Hepatocyte (in vitro differentiated cells): ENCODE measurements at regions not wholly inside any gene's neighbourhood (a gene's known extent, or its start where the extent isn't known, plus 50 kb on each side); places are given as distances from the start of the nearest gene placed in this dataset.
"Not testable (repeated sequence)": the region's sequence is repeated elsewhere in the genome, so short reads cannot be mapped to it uniquely, and the experiment has no call there.

Experiments used
- DNase-seq: peaks from one replicate; pipeline ENCODE4 v3.0.0-alpha.2; 2016; ENCODE audit warnings: low spot score
- H2AFZ ChIP-seq: fragments of 200-600 bp; sonication (generic); 2 replicates; pipeline ENCODE4 v1.6.0; 2016; ENCODE audit warnings: antibody characterized with exemption, mild to moderate bottlenecking
- H3K27ac ChIP-seq: fragments of 200-600 bp; sonication (generic); 2 replicates; pipeline ENCODE4 v1.5.1; 2016; ENCODE audit warnings: mild to moderate bottlenecking
- H3K27me3 ChIP-seq: fragments of 200-600 bp; sonication (generic); 2 replicates; pipeline ENCODE4 v1.6.1; 2016
- H3K36me3 ChIP-seq: fragments of 200-600 bp; sonication (generic); replicated peaks from 2 replicates; pipeline ENCODE4 v1.5.1; 2016; ENCODE audit warnings: low read depth; ENCODE audit not compliant: insufficient read depth
- H3K4me1 ChIP-seq: fragments of 200-600 bp; sonication (generic); 2 replicates; pipeline ENCODE4 v1.5.1; 2016; ENCODE audit warnings: mild to moderate bottlenecking, moderate library complexity; ENCODE audit not compliant: insufficient read depth
- H3K4me2 ChIP-seq: fragments of 200-600 bp; sonication (generic); 2 replicates; pipeline ENCODE4 v1.6.0; 2016
- H3K4me3 ChIP-seq: fragments of 200-600 bp; sonication (generic); 2 replicates; pipeline ENCODE4 v1.5.1; 2016; ENCODE audit warnings: mild to moderate bottlenecking
- H3K79me2 ChIP-seq: fragments of 200-600 bp; sonication (generic); 2 replicates; pipeline ENCODE4 v1.6.0; 2017; ENCODE audit warnings: mild to moderate bottlenecking
- H3K9me2 ChIP-seq: fragments of 200-600 bp; sonication (generic); replicated peaks from 2 replicates; pipeline ENCODE4 v1.6.0; 2017; ENCODE audit warnings: mild to moderate bottlenecking; ENCODE audit not compliant: insufficient read depth
- H3K9me3 ChIP-seq: fragments of 200-600 bp; sonication (generic); 2 replicates; pipeline ENCODE4 v1.5.1; 2016; ENCODE audit warnings: low read depth, mild to moderate bottlenecking
- H4K20me1 ChIP-seq: fragments of 200-600 bp; sonication (generic); 2 replicates; pipeline ENCODE4 v1.6.0; 2016; ENCODE audit warnings: mild to moderate bottlenecking; ENCODE audit not compliant: insufficient read depth, poor library complexity, severe bottlenecking
- EZH2 ChIP-seq: fragments of 200-600 bp; sonication (generic); IDR thresholded peaks from 2 replicates; pipeline ENCODE4 v1.6.1; 2016; ENCODE audit warnings: antibody characterized with exemption, mild to moderate bottlenecking, borderline replicate concordance
- EZH2phosphoT487 ChIP-seq: fragments of 200-600 bp; sonication (generic); IDR thresholded peaks from one replicate; pipeline ENCODE4 v1.6.1; 2018; ENCODE audit warnings: antibody characterized with exemption, mild to moderate bottlenecking, low read depth, moderate library complexity; ENCODE audit not compliant: unreplicated experiment, severe bottlenecking
- WGBS: methylation state at CpG from one replicate; pipeline ENCODE4 v1.1.6; 2016; ENCODE audit warnings: low lambda C conversion rate; ENCODE audit errors: missing lambda C conversion rate; 5-methylcytosine and 5-hydroxymethylcytosine counted together
- TF ChIP-seq, protein P1 (sequence below): fragments of 200-600 bp; sonication (generic); IDR thresholded peaks from 2 replicates; pipeline ENCODE4 v1.5.1; 2016; ENCODE audit warnings: antibody characterized with exemption, mild to moderate bottlenecking; ENCODE audit not compliant: poor library complexity

GRCh38 chr13:102530751-102531150, 66.0 kb upstream of the TPP2 start:
- H3K9me3 ChIP-seq, result no peaks in the 10 kb centered on the region
- WGBS, result 94% methylated on average over 2 of the region's 2 CpGs
- no peak overlapping the region for H3K27ac ChIP-seq
- H3K27me3 ChIP-seq, result no peaks in the 10 kb centered on the region
- H2AFZ ChIP-seq, result no peak overlapping the region
- H3K4me1 ChIP-seq, result no peaks in the 10 kb centered on the region
- no peaks in the 10 kb centered on the region for H3K9me2 ChIP-seq
- no peaks in the 10 kb centered on the region for H4K20me1 ChIP-seq
- no peak overlapping the region for H3K4me2 ChIP-seq
- no peaks in the 10 kb centered on the region for H3K36me3 ChIP-seq
- H3K79me2 ChIP-seq, result no peaks in the 10 kb centered on the region
- TF ChIP-seq, protein P1, sequence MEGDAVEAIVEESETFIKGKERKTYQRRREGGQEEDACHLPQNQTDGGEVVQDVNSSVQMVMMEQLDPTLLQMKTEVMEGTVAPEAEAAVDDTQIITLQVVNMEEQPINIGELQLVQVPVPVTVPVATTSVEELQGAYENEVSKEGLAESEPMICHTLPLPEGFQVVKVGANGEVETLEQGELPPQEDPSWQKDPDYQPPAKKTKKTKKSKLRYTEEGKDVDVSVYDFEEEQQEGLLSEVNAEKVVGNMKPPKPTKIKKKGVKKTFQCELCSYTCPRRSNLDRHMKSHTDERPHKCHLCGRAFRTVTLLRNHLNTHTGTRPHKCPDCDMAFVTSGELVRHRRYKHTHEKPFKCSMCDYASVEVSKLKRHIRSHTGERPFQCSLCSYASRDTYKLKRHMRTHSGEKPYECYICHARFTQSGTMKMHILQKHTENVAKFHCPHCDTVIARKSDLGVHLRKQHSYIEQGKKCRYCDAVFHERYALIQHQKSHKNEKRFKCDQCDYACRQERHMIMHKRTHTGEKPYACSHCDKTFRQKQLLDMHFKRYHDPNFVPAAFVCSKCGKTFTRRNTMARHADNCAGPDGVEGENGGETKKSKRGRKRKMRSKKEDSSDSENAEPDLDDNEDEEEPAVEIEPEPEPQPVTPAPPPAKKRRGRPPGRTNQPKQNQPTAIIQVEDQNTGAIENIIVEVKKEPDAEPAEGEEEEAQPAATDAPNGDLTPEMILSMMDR, result no peak
- no peak for TF ChIP-seq EZH2phosphoT487
- no peak for TF ChIP-seq EZH2
- H3K4me3 ChIP-seq, result no peak overlapping the region
- DNase-seq, result no peak

- H2AFZ ChIP-seq, DNase-seq, H3K4me2 ChIP-seq, H3K79me2 ChIP-seq, H3K4me3 ChIP-seq, H3K9me3 ChIP-seq, H3K36me3 ChIP-seq, H3K9me2 ChIP-seq, H3K27me3 ChIP-seq, H3K4me1 ChIP-seq, H3K27ac ChIP-seq, H4K20me1 ChIP-seq: not testable (repeated sequence)
- WGBS, result 92% methylated on average over 8 of the region's 8 CpGs
Measured at GRCh38 chr13:102522251-102522650, 74.5 kb upstream of the TPP2 start.

DNA sequence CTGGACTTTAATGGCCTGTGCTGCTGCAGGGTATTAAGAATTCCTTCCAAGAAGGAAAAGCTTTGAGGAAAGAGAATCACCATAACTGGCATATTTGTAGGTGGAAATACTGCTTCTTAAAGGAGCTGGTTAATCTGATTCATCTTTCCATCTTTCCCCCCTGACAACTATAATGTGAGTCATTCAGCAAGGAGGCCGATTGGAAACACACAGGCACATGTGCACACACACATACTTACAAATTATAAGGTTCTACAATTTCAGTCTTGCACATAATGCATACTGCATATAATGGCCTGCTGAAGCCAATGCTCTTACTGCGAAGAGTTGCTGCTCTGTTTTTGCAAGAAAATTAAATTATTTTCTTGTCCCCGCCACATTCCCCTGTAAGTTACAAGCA, 78.8 kb upstream of the TPP2 start:
- Histone ChIP-seq H3K9me2 (no peaks in the 10 kb centered on the region), H3K4me1 (no peaks in the 10 kb centered on the region), H3K27ac (no peak overlapping the region), H3K4me3 (no peak overlapping the region), H3K4me2 (no peak overlapping the region), H2AFZ (no peak overlapping the region), H4K20me1 (no peaks in the 10 kb centered on the region), H3K27me3 (no peaks in the 10 kb centered on the region), H3K36me3 (no peaks in the 10 kb centered on the region), H3K9me3 (no peaks in the 10 kb centered on the region), H3K79me2 (no peaks in the 10 kb centered on the region)
- DNase-seq, result no peak
- WGBS, result 80% methylated on average over 3 of the region's 3 CpGs
- TF ChIP-seq, protein P1, result no peak
- TF ChIP-seq EZH2phosphoT487 (no peak), EZH2 (no peak)

DNA sequence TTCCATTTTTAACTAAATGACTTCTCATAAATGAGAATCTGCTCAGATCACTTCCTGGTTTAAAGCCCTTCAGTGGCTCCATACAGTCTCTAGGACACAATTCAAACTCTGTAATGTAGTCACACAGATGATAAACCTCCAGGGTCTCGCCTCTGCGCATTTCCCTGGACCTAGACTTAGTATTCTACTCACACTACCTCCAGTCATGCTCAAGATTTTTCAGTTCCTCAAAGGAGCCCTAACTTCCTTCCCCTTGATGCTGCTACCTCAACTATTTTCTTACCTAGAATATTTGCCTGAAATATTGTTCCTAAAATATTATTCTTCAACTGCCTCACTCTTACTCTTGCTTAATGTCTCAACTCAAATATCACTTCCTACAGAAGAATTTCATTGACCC, 86.7 kb upstream of the TPP2 start:
- H3K36me3 ChIP-seq, result no peaks in the 10 kb centered on the region
- H3K9me3 ChIP-seq, result no peaks in the 10 kb centered on the region
- no peaks in the 10 kb centered on the region for H4K20me1 ChIP-seq
- no peak for DNase-seq
- H3K79me2 ChIP-seq, result no peaks in the 10 kb centered on the region
- no peaks in the 10 kb centered on the region for H3K9me2 ChIP-seq
- WGBS, result 91% methylated on average over 2 of the region's 2 CpGs
- no peak overlapping the region for H3K4me3 ChIP-seq
- H3K4me2 ChIP-seq, result no peak overlapping the region
- H2AFZ ChIP-seq, result no peak overlapping the region
- no peak overlapping the region for H3K27ac ChIP-seq
- H3K4me1 ChIP-seq, result no peaks in the 10 kb centered on the region
- TF ChIP-seq EZH2 (no peak), EZH2phosphoT487 (no peak)
- TF ChIP-seq, protein P1, result no peak
- H3K27me3 ChIP-seq, result no peaks in the 10 kb centered on the region
